Adrenal gland (tissue), 9 donors: ENCODE measurements at regions not wholly inside any gene's neighbourhood (a gene's known extent, or its start where the extent isn't known, plus 50 kb on each side); places are given as distances from the start of the nearest gene placed in this dataset.

Source experiments
- DNase-seq, 7 donors: peaks; one replicate each; pipeline ENCODE4 v3.0.0-alpha.2; 2019 to 2020
- H3K27ac ChIP-seq, 5 donors: fragments of 200-600 bp; sonication (generic) in 4 of 5; 1 replicate in 3 of 5; 2 replicates in 2 of 5; pipeline versions ENCODE4 v1.5.1 to v1.8.0; 2016 to 2020; ENCODE audit warnings: mild to moderate bottlenecking in 1 of 5
- H3K27me3 ChIP-seq: fragments of 200-600 bp; 2 replicates; pipeline ENCODE4 v1.8.0; 2021
- H3K36me3 ChIP-seq, 2 donors: fragments of 200-600 bp; replicated peaks in 1 of 2; 1 replicate in 1 of 2; 2 replicates in 1 of 2; pipeline versions ENCODE4 v1.5.1 to v1.8.0; 2018 to 2022
- H3K4me1 ChIP-seq, 2 donors: fragments of 200-600 bp; replicated peaks in 1 of 2; 1 replicate in 1 of 2; 2 replicates in 1 of 2; pipeline versions ENCODE4 v1.5.1 to v1.8.0; 2018 to 2021
- H3K4me3 ChIP-seq, 4 donors: fragments of 200-600 bp; sonication (generic) in 3 of 4; one replicate each; pipeline ENCODE4 v1.5.1; 2016 to 2018
- H3K9me3 ChIP-seq, 3 donors: fragments of 200-600 bp; sonication (generic) in 1 of 3; replicated peaks in 1 of 3; 1 replicate in 2 of 3; 2 replicates in 1 of 3; pipeline versions ENCODE4 v1.5.1 to v1.8.0; 2016 to 2021
- CTCF ChIP-seq, 6 experiments: fragments of 450-650 bp in 4 of 6; fragments of 200-600 bp in 2 of 6; sonication (generic) in 1 of 6; IDR thresholded peaks; 1 replicate in 5 of 6; 2 replicates in 1 of 6; pipeline versions ENCODE4 v1.5.1 to v1.8.0; 2016 to 2021; ENCODE audit warnings: antibody characterized with exemption in 6 of 6, mild to moderate bottlenecking in 2 of 6, moderate library complexity in 1 of 6
- POLR2A ChIP-seq, 2 donors: fragments of 450-650 bp; IDR thresholded peaks; one replicate each; pipeline ENCODE4 v1.6.1; 2017; ENCODE audit warnings: antibody characterized with exemption in 2 of 2, mild to moderate bottlenecking in 2 of 2, moderate library complexity in 1 of 2
- WGBS, 4 donors: extraction: QIAGEN DNeasy Blood & Tissue Kit in 2 of 4; methylation state at CpG; one replicate each; pipeline versions ENCODE4 v1.1.5 to v1.1.7; 2013 to 2017; 5-methylcytosine and 5-hydroxymethylcytosine counted together
- intact Hi-C, 2 donors: fragments of 100-400 bp; cut with DNase I; formaldehyde crosslinking; loops; one replicate each; pipeline versions ENCODE4 v1.14.1 to v1.15.0; 2022 to 2023
- donor health status: healthy with polysubstance abuse.
- donor health status: Bipolar disorder and iron deficiency.
- donor health status: DM: yes; HTN: yes; CAD: no.
- donor health status: DM: no; HTN: no; CAD: no.
- donor health status: DM: no; HTN: no; CAD: no.

GRCh38 chr18:39191931-39192330 lies 1626.3 kb upstream of the CELF4 start:
- no peaks in the 10 kb centered on the region for H3K9me3 ChIP-seq
- DNase-seq = no peak
- WGBS, 4 donors = 79 to 85% (median 83%) methylated on average over 1 of the region's 1 CpG

GRCh38 chr18:39191058-39191457 lies 1625.5 kb upstream of the CELF4 start:
- no peak overlapping the region for H3K27ac ChIP-seq
- intact Hi-C loops = no loop called here
- TF ChIP-seq POLR2A (IDR thresholded peaks at IDR 0.05) = no peak
- TF ChIP-seq CTCF (IDR thresholded peaks at IDR 0.05) = no peak
- WGBS, 4 donors = 87 to 99% (median 91%) methylated on average over 2 of the region's 2 CpGs
- no peak for DNase-seq
- no peaks in the 10 kb centered on the region for H3K9me3 ChIP-seq
- H3K27me3 ChIP-seq = no peaks in the 10 kb centered on the region
- H3K4me1 ChIP-seq = no peaks in the 10 kb centered on the region
- H3K36me3 ChIP-seq = no peaks in the 10 kb centered on the region
- no peak overlapping the region for H3K4me3 ChIP-seq

More at GRCh38 chr18:39191931-39192330, 1626.3 kb upstream of the CELF4 start:
- Histone ChIP-seq H3K27me3 (no peaks in the 10 kb centered on the region), H3K36me3 (no peaks in the 10 kb centered on the region), H3K27ac (no peak overlapping the region), H3K4me3 (no peak overlapping the region), H3K4me1 (no peaks in the 10 kb centered on the region)
- TF ChIP-seq CTCF (IDR thresholded peaks at IDR 0.05) = no peak
- TF ChIP-seq POLR2A (IDR thresholded peaks at IDR 0.05) = no peak
- intact Hi-C loops = no loop called here

- Histone ChIP-seq H3K36me3 (no peaks in the 10 kb centered on the region), H3K27ac (no peak overlapping the region), H3K9me3 (no peaks in the 10 kb centered on the region), H3K4me1 (no peaks in the 10 kb centered on the region), H3K27me3 (no peaks in the 10 kb centered on the region), H3K4me3 (no peak overlapping the region)
- no peak for DNase-seq
- intact Hi-C loops = no loop called here
- no peak for TF ChIP-seq CTCF (IDR thresholded peaks at IDR 0.05)
- TF ChIP-seq POLR2A (IDR thresholded peaks at IDR 0.05) = no peak
- 67 to 79% (median 69%) methylated on average over 3 of the region's 3 CpGs for WGBS, 4 donors
These were observed 1624.9 kb upstream of the CELF4 start for GRCh38 chr18:39190508-39190907.

GRCh38 chr18:39188278-39188677 lies 1622.7 kb upstream of the CELF4 start:
- no peak overlapping the region for H3K4me3 ChIP-seq
- H3K27me3 ChIP-seq = no peaks in the 10 kb centered on the region
- intact Hi-C loops = no loop called here
- no peaks in the 10 kb centered on the region for H3K9me3 ChIP-seq
- DNase-seq = no peak
- no peaks in the 10 kb centered on the region for H3K4me1 ChIP-seq
- H3K27ac ChIP-seq = no peak overlapping the region
- H3K36me3 ChIP-seq = no peaks in the 10 kb centered on the region
- 63 to 69% (median 65%) methylated on average over 2 of the region's 2 CpGs for WGBS, 4 donors
- TF ChIP-seq POLR2A (IDR thresholded peaks at IDR 0.05) (no peak), CTCF (IDR thresholded peaks at IDR 0.05) (no peak)
